ENCODE measurements at regions not wholly inside any gene's neighbourhood (a gene's known extent, or its start where the extent isn't known, plus 50 kb on each side); places are given as distances from the start of the nearest gene placed in this dataset.
A peak's percentile ranks its signal among the peaks of the same experiment; 100 is the strongest.

- no peak overlapping the region for H3K9ac ChIP-seq (ENCODE audit: low read length)
- peak; percentile 63 for DNase-seq (ENCODE audit: low read depth)
- H3K36me3 ChIP-seq (ENCODE audit: control insufficient read depth, insufficient read depth, low read length, severe bottlenecking), result no peaks in the 10 kb centered on the region
Measured at GRCh38 chr18:21997207-21998143, 171.9 kb upstream of the GATA6 start.

GRCh38 chr18:21998486-21998885 lies 170.9 kb upstream of the GATA6 start:
- H3K4me1 ChIP-seq (ENCODE audit: control insufficient read depth, insufficient read depth, low read length), result peaks cover 19% of the 10 kb centered on the region
- no peak for DNase-seq (ENCODE audit: low read depth)
- no peaks in the 10 kb centered on the region for H3K36me3 ChIP-seq (ENCODE audit: control insufficient read depth, insufficient read depth, low read length, severe bottlenecking)
- no peak overlapping the region for H3K4me3 ChIP-seq (ENCODE audit: low read length)
- no peaks in the 10 kb centered on the region for H3K9me3 ChIP-seq (ENCODE audit: control insufficient read depth, low read length)
- H3K27me3 ChIP-seq (replicated peaks; ENCODE audit: control insufficient read depth, insufficient read depth, low read length), result peaks cover 3% of the 10 kb centered on the region
- no peak overlapping the region for H3K9ac ChIP-seq (ENCODE audit: low read length)

More at GRCh38 chr18:21997207-21998143, 171.9 kb upstream of the GATA6 start:
- Histone ChIP-seq H3K27me3 (replicated peaks; ENCODE audit: control insufficient read depth, insufficient read depth, low read length) (peaks cover 7% of the 10 kb centered on the region), H3K4me3 (ENCODE audit: low read length) (no peak overlapping the region), H3K9me3 (ENCODE audit: control insufficient read depth, low read length) (no peaks in the 10 kb centered on the region), H3K4me1 (ENCODE audit: control insufficient read depth, insufficient read depth, low read length) (peaks cover 19% of the 10 kb centered on the region)

- peaks cover 15% of the 10 kb centered on the region for H3K4me1 ChIP-seq (ENCODE audit: control insufficient read depth, insufficient read depth, low read length)
- no peak overlapping the region for H3K9ac ChIP-seq (ENCODE audit: low read length)
- DNase-seq (ENCODE audit: low read depth), result no peak
- no peaks in the 10 kb centered on the region for H3K36me3 ChIP-seq (ENCODE audit: control insufficient read depth, insufficient read depth, low read length, severe bottlenecking)
- H3K27me3 ChIP-seq (replicated peaks; ENCODE audit: control insufficient read depth, insufficient read depth, low read length), result no peaks in the 10 kb centered on the region
- no peak overlapping the region for H3K4me3 ChIP-seq (ENCODE audit: low read length)
- no peaks in the 10 kb centered on the region for H3K9me3 ChIP-seq (ENCODE audit: control insufficient read depth, low read length)
Measured at GRCh38 chr18:22001912-22002487, 167.4 kb upstream of the GATA6 start.

- Histone ChIP-seq H3K9ac (ENCODE audit: low read length) (no peak overlapping the region), H3K27me3 (replicated peaks; ENCODE audit: control insufficient read depth, insufficient read depth, low read length) (no peaks in the 10 kb centered on the region), H3K4me3 (ENCODE audit: low read length) (no peak overlapping the region), H3K36me3 (ENCODE audit: control insufficient read depth, insufficient read depth, low read length, severe bottlenecking) (no peaks in the 10 kb centered on the region), H3K4me1 (ENCODE audit: control insufficient read depth, insufficient read depth, low read length) (peaks cover 8% of the 10 kb centered on the region), H3K9me3 (ENCODE audit: control insufficient read depth, low read length) (peaks cover 8% of the 10 kb centered on the region)
- DNase-seq (ENCODE audit: low read depth), result peak; percentile 38
Measured at GRCh38 chr18:22005191-22005841, 164.1 kb upstream of the GATA6 start.

- H3K9me3 ChIP-seq (ENCODE audit: control insufficient read depth, low read length), result peaks cover 8% of the 10 kb centered on the region
- DNase-seq (ENCODE audit: low read depth), result no peak
- no peaks in the 10 kb centered on the region for H3K36me3 ChIP-seq (ENCODE audit: control insufficient read depth, insufficient read depth, low read length, severe bottlenecking)
- H3K9ac ChIP-seq (ENCODE audit: low read length), result no peak overlapping the region
- H3K27me3 ChIP-seq (replicated peaks; ENCODE audit: control insufficient read depth, insufficient read depth, low read length), result no peaks in the 10 kb centered on the region
- H3K4me3 ChIP-seq (ENCODE audit: low read length), result no peak overlapping the region
- peaks cover 8% of the 10 kb centered on the region for H3K4me1 ChIP-seq (ENCODE audit: control insufficient read depth, insufficient read depth, low read length)
Measured at GRCh38 chr18:22006458-22006857, 162.9 kb upstream of the GATA6 start.

GRCh38 chr18:22009242-22009641 lies 160.1 kb upstream of the GATA6 start:
- Histone ChIP-seq H3K4me3 (ENCODE audit: low read length) (no peak overlapping the region), H3K4me1 (ENCODE audit: control insufficient read depth, insufficient read depth, low read length) (peaks cover 8% of the 10 kb centered on the region), H3K36me3 (ENCODE audit: control insufficient read depth, insufficient read depth, low read length, severe bottlenecking) (no peaks in the 10 kb centered on the region), H3K9ac (ENCODE audit: low read length) (no peak overlapping the region), H3K9me3 (ENCODE audit: control insufficient read depth, low read length) (peaks cover 24% of the 10 kb centered on the region), H3K27me3 (replicated peaks; ENCODE audit: control insufficient read depth, insufficient read depth, low read length) (no peaks in the 10 kb centered on the region)
- DNase-seq (ENCODE audit: low read depth), result no peak

GRCh38 chr18:22013993-22014392 lies 155.4 kb upstream of the GATA6 start:
- Histone ChIP-seq H3K4me1 (ENCODE audit: control insufficient read depth, insufficient read depth, low read length) (no peaks in the 10 kb centered on the region), H3K36me3 (ENCODE audit: control insufficient read depth, insufficient read depth, low read length, severe bottlenecking) (no peaks in the 10 kb centered on the region), H3K27me3 (replicated peaks; ENCODE audit: control insufficient read depth, insufficient read depth, low read length) (no peaks in the 10 kb centered on the region), H3K4me3 (ENCODE audit: low read length) (no peak overlapping the region), H3K9me3 (ENCODE audit: control insufficient read depth, low read length) (peaks cover 24% of the 10 kb centered on the region), H3K9ac (ENCODE audit: low read length) (no peak overlapping the region)
- no peak for DNase-seq (ENCODE audit: low read depth)

GRCh38 chr18:22015156-22015555 lies 154.2 kb upstream of the GATA6 start:
- no peak for DNase-seq (ENCODE audit: low read depth)
- no peak overlapping the region for H3K9ac ChIP-seq (ENCODE audit: low read length)
- H3K4me1 ChIP-seq (ENCODE audit: control insufficient read depth, insufficient read depth, low read length), result no peaks in the 10 kb centered on the region
- H3K27me3 ChIP-seq (replicated peaks; ENCODE audit: control insufficient read depth, insufficient read depth, low read length), result no peaks in the 10 kb centered on the region
- no peak overlapping the region for H3K4me3 ChIP-seq (ENCODE audit: low read length)
- H3K36me3 ChIP-seq (ENCODE audit: control insufficient read depth, insufficient read depth, low read length, severe bottlenecking), result no peaks in the 10 kb centered on the region
- H3K9me3 ChIP-seq (ENCODE audit: control insufficient read depth, low read length), result peaks cover 16% of the 10 kb centered on the region

- no peak overlapping the region for H3K4me3 ChIP-seq (ENCODE audit: low read length)
- H3K36me3 ChIP-seq (ENCODE audit: control insufficient read depth, insufficient read depth, low read length, severe bottlenecking), result no peaks in the 10 kb centered on the region
Measured at GRCh38 chr18:22018366-22018765, 151.0 kb upstream of the GATA6 start.

GRCh38 chr18:22019193-22019592 lies 150.2 kb upstream of the GATA6 start:
- no peak overlapping the region for H3K4me3 ChIP-seq (ENCODE audit: low read length)
- H3K36me3 ChIP-seq (ENCODE audit: control insufficient read depth, insufficient read depth, low read length, severe bottlenecking), result no peaks in the 10 kb centered on the region
- H3K4me1 ChIP-seq (ENCODE audit: control insufficient read depth, insufficient read depth, low read length), result no peaks in the 10 kb centered on the region
- H3K9ac ChIP-seq (ENCODE audit: low read length), result no peak overlapping the region
- no peak for DNase-seq (ENCODE audit: low read depth)
- H3K27me3 ChIP-seq (replicated peaks; ENCODE audit: control insufficient read depth, insufficient read depth, low read length), result peaks cover 4% of the 10 kb centered on the region
- peaks cover under 1% of the 10 kb centered on the region for H3K9me3 ChIP-seq (ENCODE audit: control insufficient read depth, low read length)

More at GRCh38 chr18:22018366-22018765, 151.0 kb upstream of the GATA6 start:
- Histone ChIP-seq H3K9ac (ENCODE audit: low read length) (no peak overlapping the region), H3K9me3 (ENCODE audit: control insufficient read depth, low read length) (peaks cover 8% of the 10 kb centered on the region), H3K4me1 (ENCODE audit: control insufficient read depth, insufficient read depth, low read length) (no peaks in the 10 kb centered on the region), H3K27me3 (replicated peaks; ENCODE audit: control insufficient read depth, insufficient read depth, low read length) (peaks cover 4% of the 10 kb centered on the region)
- DNase-seq (ENCODE audit: low read depth), result no peak

- Histone ChIP-seq H3K4me3 (ENCODE audit: low read length) (no peak overlapping the region), H3K36me3 (ENCODE audit: control insufficient read depth, insufficient read depth, low read length, severe bottlenecking) (no peaks in the 10 kb centered on the region), H3K9me3 (ENCODE audit: control insufficient read depth, low read length) (no peaks in the 10 kb centered on the region), H3K9ac (ENCODE audit: low read length) (no peak overlapping the region), H3K4me1 (ENCODE audit: control insufficient read depth, insufficient read depth, low read length) (no peaks in the 10 kb centered on the region), H3K27me3 (replicated peaks; ENCODE audit: control insufficient read depth, insufficient read depth, low read length) (peaks cover 4% of the 10 kb centered on the region)
- no peak for DNase-seq (ENCODE audit: low read depth)
Measured at GRCh38 chr18:22020127-22020866, 149.1 kb upstream of the GATA6 start.

Data from adipocyte (in vitro differentiated cells).